ENCODE measurements at regions not wholly inside any gene's neighbourhood (a gene's known extent, or its start where the extent isn't known, plus 50 kb on each side); places are given as distances from the start of the nearest gene placed in this dataset.

GRCh38 chr11:109914809-109915653, 178.2 kb upstream of the ZC3H12C start:
- no peak for TF ChIP-seq TAF1 (IDR thresholded peaks at IDR 0.05; ENCODE audit: low read depth, low read length)
- no peak for TF ChIP-seq POLR2A (IDR thresholded peaks at IDR 0.05; ENCODE audit: low read depth, low read length)
- TF ChIP-seq POU2F2 (IDR thresholded peaks at IDR 0.05; ENCODE audit: low read depth, low read length): no peak
- no peak for TF ChIP-seq POLR2AphosphoS5 (IDR thresholded peaks at IDR 0.05; ENCODE audit: low read depth, low read length)
- no peak for TF ChIP-seq PAX5 (IDR thresholded peaks at IDR 0.05; ENCODE audit: insufficient read depth, low read length, severe bottlenecking)
